ENCODE measurements at regions not wholly inside any gene's neighbourhood (a gene's known extent, or its start where the extent isn't known, plus 50 kb on each side); places are given as distances from the start of the nearest gene placed in this dataset.
A peak's percentile ranks its signal among the peaks of the same experiment; 100 is the strongest.
"Not testable (repeated sequence)": the region's sequence is repeated elsewhere in the genome, so short reads cannot be mapped to it uniquely, and the experiment has no call there.

DNA sequence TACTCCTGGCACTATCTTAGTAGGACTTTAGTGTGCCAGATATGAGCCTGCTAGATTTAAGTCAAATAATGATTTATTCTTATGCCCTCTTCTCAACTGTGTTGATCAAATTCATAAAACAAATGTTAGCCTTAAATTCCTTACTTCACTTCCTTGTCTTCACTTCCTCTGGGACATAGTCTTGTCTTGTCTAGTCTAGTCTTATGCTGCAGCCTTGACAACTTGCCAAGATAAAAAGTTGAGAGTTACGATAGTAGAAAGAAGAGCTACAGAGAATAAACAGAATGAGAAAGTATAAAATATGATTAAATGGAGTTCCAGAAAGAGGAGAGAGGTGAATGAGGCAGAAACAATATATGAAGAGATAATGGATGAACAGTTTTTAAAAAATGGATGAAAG is 378.1 kb downstream of the DAD1 start:
- no peak overlapping the region for H3K4me3 ChIP-seq (ENCODE audit: low read depth, low read length)
- TF ChIP-seq, protein P1, sequence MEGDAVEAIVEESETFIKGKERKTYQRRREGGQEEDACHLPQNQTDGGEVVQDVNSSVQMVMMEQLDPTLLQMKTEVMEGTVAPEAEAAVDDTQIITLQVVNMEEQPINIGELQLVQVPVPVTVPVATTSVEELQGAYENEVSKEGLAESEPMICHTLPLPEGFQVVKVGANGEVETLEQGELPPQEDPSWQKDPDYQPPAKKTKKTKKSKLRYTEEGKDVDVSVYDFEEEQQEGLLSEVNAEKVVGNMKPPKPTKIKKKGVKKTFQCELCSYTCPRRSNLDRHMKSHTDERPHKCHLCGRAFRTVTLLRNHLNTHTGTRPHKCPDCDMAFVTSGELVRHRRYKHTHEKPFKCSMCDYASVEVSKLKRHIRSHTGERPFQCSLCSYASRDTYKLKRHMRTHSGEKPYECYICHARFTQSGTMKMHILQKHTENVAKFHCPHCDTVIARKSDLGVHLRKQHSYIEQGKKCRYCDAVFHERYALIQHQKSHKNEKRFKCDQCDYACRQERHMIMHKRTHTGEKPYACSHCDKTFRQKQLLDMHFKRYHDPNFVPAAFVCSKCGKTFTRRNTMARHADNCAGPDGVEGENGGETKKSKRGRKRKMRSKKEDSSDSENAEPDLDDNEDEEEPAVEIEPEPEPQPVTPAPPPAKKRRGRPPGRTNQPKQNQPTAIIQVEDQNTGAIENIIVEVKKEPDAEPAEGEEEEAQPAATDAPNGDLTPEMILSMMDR (conservative IDR thresholded peaks at IDR 0.05; ENCODE audit: low read depth, low read length), result no peak

DNA sequence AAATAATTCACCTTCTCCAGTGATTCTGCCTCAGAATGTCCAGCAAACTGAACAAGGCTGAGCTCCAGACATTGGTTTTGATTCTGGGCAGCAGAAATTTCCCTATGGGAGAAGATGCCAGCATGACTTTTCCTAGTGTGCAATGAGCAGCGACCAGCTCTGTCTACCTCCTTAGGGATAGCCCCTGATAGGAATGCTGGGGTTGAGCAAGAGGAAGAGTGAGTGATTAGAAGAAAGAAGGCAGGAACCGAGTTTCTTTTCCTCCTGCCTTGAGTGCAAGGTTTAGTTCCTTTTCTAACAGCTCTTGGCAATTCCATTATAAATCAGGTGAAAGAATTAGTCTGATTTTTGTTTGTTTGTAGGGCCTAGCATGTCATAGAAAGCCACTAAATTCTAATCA is 379.0 kb downstream of the DAD1 start:
- no peak overlapping the region for H3K4me3 ChIP-seq (ENCODE audit: low read depth, low read length)
- TF ChIP-seq, protein P1 (conservative IDR thresholded peaks at IDR 0.05; ENCODE audit: low read depth, low read length), result no peak
- no peak for DNase-seq (ENCODE audit: low read depth)

More for the DNA sequence above, 378.1 kb downstream of the DAD1 start:
- no peak for DNase-seq (ENCODE audit: low read depth)

DNA sequence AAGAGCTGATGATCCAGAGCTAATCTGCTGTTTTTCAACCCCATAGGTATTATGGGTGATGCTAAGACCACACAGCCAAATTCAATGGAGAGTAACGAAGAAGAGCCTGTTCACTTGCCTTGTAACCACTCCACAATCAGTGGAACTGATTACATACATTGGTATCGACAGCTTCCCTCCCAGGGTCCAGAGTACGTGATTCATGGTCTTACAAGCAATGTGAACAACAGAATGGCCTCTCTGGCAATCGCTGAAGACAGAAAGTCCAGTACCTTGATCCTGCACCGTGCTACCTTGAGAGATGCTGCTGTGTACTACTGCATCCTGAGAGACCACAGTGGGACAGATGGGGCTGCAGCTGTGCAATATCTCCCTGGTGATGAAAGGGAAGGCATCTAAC is 386.0 kb downstream of the DAD1 start:
- H3K4me3 ChIP-seq (ENCODE audit: low read depth, low read length), result no peak overlapping the region
- TF ChIP-seq, protein P1 (conservative IDR thresholded peaks at IDR 0.05; ENCODE audit: low read depth, low read length), result no peak
- DNase-seq (ENCODE audit: low read depth), result no peak

DNA sequence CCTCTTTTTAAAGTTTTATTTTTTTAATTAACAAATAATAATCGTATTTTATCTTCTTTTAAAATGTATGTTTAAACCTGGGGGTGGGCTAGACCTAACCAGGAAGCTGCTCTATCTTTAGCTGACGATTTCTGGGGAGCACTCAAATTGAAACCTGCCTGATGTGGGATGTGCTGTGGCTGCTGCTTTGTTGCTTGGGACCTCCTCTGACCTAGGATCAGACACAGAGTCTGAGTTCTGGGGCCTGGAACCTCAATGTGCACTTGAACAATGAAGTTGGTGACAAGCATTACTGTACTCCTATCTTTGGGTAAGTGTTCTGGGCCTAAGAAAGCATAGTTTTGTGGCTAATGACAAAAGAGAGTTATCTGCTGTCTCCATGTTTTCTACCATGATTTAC is 386.7 kb downstream of the DAD1 start:
- H3K4me3 ChIP-seq (ENCODE audit: low read depth, low read length), result no peak overlapping the region
- no peak for DNase-seq (ENCODE audit: low read depth)

DNA sequence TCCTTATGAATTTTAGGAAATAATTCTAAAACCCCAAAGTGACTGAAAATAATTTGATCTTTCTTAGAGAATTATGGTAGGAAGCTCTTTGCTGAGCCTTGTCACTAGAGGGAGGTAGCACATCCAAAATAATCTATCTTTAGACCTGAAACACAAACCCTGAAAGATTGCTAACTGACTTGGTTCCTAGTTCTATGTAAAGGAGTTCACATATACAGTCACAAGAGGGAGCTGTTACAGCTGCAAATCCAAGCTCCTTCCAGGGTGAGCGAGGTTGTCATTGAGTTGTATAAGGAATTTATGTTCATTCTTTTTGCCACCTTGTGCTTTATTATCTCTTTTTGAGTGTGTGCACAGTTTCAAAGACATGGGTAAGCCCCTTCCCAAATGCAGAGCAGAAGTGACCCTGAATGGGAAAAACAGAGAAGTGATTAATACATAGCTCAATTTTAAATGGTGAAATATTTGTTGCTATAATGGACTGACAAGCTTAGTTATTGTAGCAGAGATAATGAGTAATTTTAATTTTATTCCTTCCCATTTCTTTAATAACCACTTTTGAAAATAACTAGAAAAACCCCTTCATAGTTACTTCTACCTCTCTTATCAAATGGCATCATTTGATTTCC is 387.9 kb downstream of the DAD1 start:
- peak; percentile 91 for DNase-seq (ENCODE audit: low read depth)
- TF ChIP-seq, protein P1 (conservative IDR thresholded peaks at IDR 0.05; ENCODE audit: low read depth, low read length), result peak; percentile 88
- H3K4me3 ChIP-seq (ENCODE audit: low read depth, low read length), result no peak overlapping the region

More for the DNA sequence above, 386.7 kb downstream of the DAD1 start:
- TF ChIP-seq, protein P1 (conservative IDR thresholded peaks at IDR 0.05; ENCODE audit: low read depth, low read length), result no peak

DNA sequence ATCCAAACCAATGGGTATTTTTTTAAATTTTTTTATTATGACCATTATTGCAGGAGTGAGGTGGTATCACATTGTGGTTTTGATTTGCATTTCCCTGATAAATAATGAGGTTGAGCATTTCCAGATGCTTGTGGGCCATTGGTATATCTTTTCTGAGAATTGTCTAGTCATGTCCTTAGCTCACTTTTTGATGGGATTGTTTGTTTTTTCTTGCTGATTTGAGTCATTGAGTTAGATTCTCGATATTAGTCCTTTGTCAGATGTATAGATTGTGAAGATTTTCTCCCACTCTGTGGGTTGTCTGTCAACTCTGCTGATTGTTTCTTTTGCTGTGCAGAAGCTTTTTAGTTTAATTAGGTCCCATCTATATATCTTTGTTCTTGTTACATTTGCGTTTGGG is 388.9 kb downstream of the DAD1 start:
- not testable (repeated sequence) for DNase-seq (ENCODE audit: low read depth); H3K4me3 ChIP-seq (ENCODE audit: low read depth, low read length)

DNA sequence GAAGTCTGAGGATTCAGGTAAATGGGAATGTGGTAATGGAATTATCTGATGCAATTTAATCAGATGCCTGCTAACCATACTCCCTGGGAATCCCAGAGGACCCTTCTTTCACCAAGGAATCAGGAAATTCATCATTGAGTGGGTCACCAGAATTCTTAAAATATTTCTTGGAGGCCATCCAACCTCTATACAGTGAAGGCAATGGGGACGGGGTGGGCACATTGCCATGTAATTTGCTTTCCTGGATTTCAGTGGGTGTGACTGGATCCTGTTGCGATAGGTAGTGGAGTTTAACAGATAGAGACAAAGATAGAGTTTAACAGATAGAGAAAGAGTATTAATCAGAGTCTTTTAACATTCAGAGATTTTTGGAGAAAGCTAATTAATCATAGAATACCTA is 394.4 kb downstream of the DAD1 start:
- TF ChIP-seq, protein P1 (conservative IDR thresholded peaks at IDR 0.05; ENCODE audit: low read depth, low read length), result no peak
- peak; percentile 41 for DNase-seq (ENCODE audit: low read depth)
- H3K4me3 ChIP-seq (ENCODE audit: low read depth, low read length), result no peak overlapping the region

All from choroid plexus epithelial cell (primary cell).